Tibial nerve (tissue), 4 donors: ENCODE measurements at regions not wholly inside any gene's neighbourhood (a gene's known extent, or its start where the extent isn't known, plus 50 kb on each side); places are given as distances from the start of the nearest gene placed in this dataset.

Experiments used
- EP300 ChIP-seq, 2 donors: sonication (generic); formaldehyde crosslinking; IDR thresholded peaks; one replicate each; pipeline ENCODE4 v1.6.1; 2017; ENCODE audit warnings: antibody characterized with exemption in 2 of 2, mild to moderate bottlenecking in 1 of 2
- POLR2A ChIP-seq, 2 donors: fragments of 450-650 bp; IDR thresholded peaks; one replicate each; pipeline ENCODE4 v1.6.1; 2017; ENCODE audit warnings: antibody characterized with exemption in 2 of 2, mild to moderate bottlenecking in 2 of 2, moderate library complexity in 2 of 2
- TF ChIP-seq, protein P1 (sequence below), 5 experiments: fragments of 200-600 bp in 3 of 5; fragments of 450-650 bp in 2 of 5; sonication (generic) in 3 of 5; IDR thresholded peaks; one replicate each; pipeline ENCODE4 v1.5.1; 2016 to 2019; ENCODE audit warnings: antibody characterized with exemption in 5 of 5, mild to moderate bottlenecking in 3 of 5, moderate library complexity in 2 of 5

DNA sequence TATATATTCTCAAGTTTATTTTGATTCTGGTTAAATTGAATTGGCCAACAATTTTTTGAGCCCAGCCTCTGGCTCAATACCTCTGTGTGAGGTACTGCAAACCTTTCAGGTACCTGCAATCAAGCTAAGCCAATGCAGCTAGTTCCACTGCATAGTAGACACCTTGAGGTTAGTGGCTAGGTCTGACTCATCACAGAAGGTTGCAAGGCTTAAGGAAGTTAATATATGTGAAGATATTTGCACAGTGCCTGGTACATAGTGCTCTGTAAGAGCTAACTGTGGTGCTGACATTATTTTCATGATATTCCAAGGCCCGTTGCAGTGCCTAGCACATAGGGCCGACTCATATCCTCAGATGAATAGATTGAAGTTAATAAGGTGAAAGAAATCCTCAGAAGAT is 330.5 kb upstream of the KAZN start:
- TF ChIP-seq, protein P1, sequence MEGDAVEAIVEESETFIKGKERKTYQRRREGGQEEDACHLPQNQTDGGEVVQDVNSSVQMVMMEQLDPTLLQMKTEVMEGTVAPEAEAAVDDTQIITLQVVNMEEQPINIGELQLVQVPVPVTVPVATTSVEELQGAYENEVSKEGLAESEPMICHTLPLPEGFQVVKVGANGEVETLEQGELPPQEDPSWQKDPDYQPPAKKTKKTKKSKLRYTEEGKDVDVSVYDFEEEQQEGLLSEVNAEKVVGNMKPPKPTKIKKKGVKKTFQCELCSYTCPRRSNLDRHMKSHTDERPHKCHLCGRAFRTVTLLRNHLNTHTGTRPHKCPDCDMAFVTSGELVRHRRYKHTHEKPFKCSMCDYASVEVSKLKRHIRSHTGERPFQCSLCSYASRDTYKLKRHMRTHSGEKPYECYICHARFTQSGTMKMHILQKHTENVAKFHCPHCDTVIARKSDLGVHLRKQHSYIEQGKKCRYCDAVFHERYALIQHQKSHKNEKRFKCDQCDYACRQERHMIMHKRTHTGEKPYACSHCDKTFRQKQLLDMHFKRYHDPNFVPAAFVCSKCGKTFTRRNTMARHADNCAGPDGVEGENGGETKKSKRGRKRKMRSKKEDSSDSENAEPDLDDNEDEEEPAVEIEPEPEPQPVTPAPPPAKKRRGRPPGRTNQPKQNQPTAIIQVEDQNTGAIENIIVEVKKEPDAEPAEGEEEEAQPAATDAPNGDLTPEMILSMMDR (IDR thresholded peaks at IDR 0.05) = no peak
- TF ChIP-seq POLR2A (IDR thresholded peaks at IDR 0.05) (no peak), EP300 (IDR thresholded peaks at IDR 0.05) (no peak)
